Hypothalamus (tissue), 51 donors: ENCODE measurements at regions not wholly inside any gene's neighbourhood (a gene's known extent, or its start where the extent isn't known, plus 50 kb on each side); places are given as distances from the start of the nearest gene placed in this dataset.
"Not testable (repeated sequence)": the region's sequence is repeated elsewhere in the genome, so short reads cannot be mapped to it uniquely, and the experiment has no call there.

Source experiments
- DNase-seq, 51 donors: peaks; one replicate each; lab custom pipeline; 2025; lab: John Stamatoyannopoulos, UW

DNA sequence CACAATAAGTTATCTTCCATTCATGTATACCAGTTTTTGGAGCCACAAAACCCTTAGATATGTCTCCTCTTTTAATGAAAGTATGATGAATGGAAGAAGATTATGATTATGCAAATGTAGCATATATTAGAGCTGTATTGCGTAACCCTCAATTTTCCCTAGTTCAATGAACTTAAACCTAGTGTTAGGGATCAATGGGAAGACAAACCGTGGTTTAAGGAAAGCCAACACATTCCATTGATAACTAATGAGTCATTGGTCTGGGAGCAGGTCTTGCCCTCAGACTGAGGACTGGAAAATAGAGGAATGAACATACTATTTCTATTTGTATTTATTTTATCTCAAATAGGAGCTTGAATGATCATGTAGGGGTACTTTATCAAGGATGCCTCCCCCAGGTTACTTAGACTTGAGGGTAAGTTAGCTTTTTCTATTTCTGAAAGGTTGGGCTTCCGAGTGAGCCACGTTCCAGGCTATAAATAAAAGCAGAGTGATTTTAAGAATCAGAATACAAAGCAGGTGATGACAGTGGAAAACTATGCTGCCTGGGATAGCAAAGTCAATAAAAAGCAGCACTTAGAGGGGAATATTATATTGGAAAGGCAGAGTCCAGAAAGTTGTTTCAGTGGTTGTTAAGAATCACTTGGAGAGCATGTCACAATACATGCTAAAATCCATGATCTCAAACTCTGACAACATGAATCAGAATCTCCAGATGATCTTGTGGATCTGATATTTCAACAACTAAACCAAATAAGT is 356.0 kb downstream of the ADAM29 start:
- DNase-seq: no peak

DNA sequence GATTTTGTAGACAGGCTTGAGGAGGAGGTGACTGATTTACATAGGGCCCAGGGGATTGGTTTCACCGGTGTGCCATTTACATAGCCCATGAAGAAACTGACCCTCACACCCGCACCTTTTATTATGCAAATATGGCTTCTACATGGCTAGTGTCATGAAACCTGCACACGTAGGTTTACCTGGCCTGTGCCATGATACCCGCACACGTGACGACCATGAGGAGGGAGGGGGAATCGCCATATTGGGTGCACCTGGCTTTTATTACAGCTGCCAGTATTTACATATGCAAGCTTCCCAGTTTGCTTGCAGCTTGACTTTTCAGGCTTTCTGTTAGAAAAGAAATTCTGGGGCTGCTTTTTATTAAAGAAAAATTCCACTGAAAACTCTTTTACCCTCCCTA is 359.7 kb downstream of the ADAM29 start:
- DNase-seq: no peak

DNA sequence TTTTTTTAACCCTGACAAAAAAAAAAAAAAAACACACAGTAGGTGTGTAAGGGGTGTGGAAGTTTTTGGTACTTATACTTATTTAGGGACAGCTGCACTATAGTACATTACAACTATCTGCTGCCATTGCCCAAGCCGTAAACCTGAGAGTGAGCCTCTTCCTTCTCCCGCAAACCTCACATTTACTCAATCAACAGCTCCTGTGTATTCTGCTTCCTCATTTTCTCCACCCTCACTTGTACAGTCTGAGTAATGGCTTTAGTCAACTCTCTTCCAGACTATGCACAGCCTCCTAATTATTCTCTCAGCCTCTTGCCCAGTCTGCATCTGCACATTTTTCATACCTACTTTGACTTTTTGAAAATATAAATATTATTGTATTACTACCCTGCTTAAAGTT is 362.0 kb downstream of the ADAM29 start:
- DNase-seq: no peak

DNA sequence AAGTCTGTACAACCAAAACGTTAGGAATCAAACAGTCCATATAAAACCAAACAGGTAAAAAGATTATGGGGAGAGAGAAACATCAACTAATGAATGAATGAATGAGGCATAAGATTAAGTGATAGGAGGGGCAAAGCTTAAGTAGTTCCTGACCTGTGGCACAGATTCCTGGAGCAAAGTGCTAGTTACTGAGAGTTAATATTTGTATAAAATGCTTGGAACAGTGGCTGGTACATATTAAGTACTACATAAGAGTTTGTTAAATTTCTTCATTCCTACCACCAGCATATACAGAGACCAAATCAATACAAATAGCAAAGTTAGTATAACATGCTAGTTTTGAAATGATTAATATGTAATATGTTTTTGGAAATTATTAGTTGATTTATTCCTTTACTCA is 363.7 kb downstream of the ADAM29 start:
- no peak for DNase-seq

DNA sequence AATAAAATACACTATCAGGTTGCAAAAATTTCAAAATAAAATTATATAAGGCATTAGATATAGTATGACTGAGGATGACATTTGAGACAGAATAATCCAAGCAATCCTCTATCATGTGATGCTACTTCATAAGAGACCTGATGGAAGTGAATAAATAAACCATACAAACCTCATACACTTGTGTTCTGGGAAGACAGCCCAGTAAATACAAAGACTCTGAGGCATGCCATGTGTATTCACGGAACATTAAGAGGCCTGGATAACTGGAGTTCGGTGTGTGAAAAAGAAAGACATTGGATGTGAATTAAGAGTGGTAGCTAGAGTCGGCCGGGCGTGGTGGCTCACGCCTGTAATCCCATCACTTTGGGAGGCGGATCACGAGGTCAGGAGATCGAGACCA is 364.2 kb downstream of the ADAM29 start:
- no peak for DNase-seq

DNA sequence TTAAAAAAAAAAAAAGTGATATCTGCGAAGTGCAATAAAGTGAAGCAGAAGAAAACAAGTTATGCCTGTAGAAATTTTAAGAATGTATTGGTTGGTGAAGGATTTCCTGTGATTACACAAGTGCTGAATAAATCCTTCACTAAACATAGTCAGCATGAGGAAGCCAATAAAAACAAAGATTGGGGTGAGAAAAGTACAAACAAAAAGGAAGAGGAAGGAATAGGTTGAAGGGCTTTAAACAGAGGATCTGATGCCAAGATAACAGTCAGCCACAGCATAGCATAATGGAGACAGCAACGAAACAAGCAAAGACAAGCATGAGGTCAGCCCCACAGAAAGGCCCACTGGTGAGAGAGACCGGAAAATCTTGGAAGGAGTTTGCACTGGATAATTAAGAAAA is 372.2 kb downstream of the ADAM29 start:
- DNase-seq: no peak

DNA sequence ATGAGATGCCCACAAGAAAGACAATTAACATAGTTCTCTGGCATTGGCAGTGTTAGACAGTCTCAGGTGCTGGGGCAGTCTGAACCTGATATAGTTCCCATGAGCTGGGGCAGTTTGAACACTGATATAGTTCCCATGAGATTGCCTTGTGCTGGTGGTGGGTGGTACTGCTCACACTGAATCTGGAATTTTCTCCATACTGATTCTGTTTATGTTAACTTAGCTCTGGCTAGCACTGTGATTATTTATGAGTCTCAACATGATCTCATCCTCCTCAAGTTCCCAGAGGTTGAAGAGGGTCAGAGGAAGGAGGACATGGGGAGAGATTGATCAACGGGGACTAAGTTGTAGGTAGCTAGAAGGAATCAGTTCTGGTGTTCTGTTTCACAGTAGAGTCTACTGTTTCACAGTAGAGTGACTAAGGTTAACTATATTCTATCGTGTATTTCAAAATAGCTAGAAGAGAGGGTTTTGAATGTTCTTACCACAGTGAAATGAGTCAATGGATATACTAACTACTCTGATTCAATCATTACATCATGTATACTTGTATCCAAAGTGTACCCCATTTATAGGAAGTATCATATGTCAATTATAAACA is 379.9 kb downstream of the ADAM29 start:
- DNase-seq: no peak

DNA sequence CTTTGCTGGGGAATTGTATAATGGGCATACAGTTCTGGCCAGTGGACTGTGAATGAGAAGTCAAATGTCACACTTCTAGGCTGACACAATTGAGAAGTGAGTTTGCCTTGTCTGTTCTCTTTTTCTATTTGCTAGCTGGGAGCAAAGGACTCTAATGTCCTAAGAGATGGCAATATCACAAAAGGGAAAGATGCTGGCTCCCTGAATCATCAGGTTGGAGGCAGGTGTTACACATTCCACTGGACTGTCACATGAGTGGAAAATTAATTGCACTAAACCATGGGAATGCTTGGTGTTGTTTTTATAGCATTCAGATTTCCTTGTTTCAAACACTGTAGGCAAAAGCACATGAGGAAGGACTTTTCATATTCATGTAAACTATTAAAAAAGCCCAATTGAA is 388.3 kb downstream of the ADAM29 start:
- DNase-seq: no peak

DNA sequence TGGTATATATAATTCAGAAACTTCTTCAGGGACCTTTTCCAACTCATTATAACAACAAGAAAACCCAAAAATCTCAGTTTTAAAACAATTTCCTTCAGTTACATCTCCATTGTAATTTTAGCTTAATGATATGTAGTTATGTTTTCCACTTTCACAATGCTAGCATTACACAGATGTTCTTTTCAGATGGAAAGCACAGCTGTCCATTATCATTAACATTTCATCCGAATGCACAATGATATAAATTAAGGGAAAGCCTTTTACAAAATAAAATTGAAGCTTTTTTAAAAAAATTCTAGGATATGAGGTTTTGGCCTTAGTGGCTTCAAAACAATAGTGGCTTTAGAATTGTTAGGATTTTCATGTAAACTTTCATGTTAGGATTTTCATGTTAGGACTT is 389.2 kb downstream of the ADAM29 start:
- DNase-seq: no peak

DNA sequence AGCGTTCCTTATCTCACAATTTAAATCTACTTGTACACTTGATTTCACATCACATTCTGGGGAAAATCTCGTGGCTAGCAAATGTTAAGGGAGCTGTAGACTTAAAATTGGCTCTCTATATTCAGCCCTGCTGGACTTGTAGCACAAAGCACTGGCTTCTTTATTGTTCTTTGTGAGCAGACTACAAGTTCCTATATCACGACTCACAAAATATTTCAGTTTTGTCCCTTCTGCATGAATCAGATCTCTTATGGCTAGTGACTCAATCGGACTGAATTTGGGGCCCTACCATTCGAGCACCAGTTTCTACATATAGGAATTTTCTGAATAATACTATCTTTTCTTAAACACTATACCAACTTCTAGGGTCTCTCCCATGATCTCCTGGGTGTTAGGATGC is 390.1 kb downstream of the ADAM29 start:
- no peak for DNase-seq

DNA sequence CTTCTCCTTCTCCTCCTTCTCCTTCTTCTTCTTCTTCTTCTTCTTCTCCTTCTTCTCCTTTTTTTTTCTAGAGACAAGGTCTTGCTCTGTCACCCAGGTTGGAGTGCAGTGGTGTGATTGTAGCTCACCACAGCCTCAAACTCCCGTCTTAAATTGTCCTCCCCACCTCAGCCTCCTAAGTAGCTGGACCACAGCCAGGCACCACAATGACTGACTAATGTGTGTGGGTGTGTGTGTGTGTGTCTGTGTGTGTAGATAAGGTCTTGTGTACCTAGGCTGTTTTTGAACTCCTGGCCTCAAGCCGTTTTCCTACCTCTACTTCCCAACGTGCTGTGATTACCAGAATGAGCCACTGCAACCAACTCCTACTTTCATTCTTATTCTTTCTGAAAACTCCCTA is 390.9 kb downstream of the ADAM29 start:
- no peak for DNase-seq

DNA sequence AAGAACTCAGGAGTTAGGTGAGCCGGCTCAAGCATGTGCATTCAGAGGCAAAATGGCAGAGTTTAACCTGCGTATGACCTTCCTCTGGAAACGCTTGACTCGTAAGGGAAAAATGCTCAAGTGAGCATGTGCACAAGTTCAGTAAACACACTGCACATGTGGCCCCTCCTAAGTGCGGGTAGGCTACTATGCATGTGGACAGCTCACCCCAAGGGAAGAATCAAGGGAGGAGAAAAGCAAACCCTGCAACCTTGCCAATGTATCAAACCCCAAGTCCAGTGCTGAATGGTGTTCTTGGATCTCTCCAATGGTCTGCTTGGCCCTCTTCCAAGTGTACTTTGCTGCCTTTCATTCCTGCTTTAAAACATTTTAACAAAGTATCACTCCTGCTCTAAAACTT is 407.1 kb downstream of the ADAM29 start:
- DNase-seq: peak in 1 of 51 donors; percentile 3

DNA sequence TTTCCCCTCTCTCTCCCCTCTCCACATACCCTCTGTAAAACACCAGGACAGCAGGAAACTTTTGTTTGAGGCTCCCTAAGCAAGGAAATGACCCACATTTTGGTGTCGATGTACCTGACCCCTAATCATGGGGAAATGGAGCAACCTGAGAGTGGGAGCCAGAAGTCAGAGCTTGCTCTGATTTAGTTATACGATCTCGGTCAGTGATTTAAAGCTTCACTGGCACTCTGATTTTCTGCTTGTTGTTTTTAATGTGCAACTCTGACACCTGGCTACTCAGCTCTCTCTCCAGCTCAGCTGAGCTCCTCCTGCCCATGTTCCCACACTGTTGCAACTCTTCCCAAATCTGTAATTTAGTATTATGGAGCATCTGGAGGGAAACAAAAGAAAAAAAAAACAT is 408.6 kb downstream of the ADAM29 start:
- no peak for DNase-seq

DNA sequence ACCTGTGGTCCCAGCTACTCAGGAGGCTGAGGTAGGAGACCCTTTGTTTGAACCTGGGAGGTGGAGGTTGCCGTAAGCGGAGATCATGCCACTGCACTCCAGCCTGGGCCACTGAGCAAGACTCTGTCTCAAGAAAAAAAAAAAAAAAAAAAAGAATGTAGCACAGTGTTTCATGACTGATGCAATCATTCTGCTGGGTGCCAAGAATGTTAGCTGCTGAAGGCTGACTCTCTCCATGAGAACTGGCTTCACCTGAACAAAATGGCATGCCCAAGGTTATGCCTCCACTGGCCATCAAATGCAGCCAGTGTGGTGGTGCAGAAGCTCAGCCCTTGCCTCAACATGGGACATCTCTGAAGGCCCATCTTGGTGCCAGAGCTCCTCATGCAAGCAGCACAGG is 412.1 kb downstream of the ADAM29 start:
- no peak for DNase-seq

DNA sequence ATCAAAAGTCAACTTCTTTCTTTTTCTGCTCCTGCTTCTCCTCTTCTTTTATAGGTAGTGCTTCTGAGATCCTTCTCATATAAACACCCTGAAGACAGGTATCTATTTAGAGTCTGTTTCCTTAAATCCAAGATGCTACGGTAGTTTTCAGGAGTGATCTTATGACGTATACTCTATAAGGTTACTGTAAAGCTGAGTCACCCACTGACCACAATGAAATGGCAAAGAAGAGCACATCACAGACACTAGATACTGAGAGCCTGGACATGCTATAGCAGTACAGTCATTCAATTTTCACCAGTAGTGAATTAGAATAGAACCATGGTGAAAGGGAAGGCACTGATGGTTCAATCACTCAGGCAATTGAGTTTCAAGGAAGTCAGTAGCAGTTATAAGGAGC is 412.5 kb downstream of the ADAM29 start:
- DNase-seq: no peak

DNA sequence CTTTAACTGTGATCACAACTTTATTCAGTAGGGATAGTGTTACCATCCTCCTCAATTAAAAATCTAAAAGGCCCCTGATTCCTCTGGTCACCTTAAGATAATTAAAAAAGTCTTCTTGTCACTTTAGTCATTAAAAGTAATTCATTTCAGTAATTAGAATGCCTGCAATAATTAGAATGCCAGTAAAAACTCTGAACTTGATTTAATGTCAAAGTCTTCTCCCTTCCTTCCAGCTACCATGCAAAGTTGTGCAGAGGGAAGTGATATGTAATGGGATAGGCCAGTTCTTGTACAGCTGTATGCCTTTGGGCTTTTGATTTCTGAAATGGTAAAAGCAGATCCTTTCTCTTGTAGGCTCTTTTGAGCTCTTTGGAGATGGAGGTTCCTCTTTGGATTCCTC is 417.2 kb downstream of the ADAM29 start:
- no peak for DNase-seq

DNA sequence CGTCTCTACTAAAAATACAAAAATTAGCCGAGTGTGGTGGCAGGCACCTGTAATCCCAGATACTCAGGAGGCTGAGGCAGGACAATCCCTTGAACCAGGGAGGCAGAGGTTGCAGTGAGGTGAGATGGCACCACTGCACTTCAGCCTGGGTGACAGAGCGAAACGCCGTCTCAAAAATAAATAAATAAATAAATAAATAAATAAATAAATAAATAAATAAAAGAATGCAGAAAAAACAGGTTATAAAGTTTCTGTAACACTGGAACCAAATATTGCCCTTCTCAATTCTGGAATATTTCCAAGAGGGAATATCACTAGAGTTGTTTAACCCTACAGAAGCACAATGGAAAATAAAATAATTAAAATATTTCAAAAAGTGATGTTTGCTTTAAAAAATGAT is 418.4 kb downstream of the ADAM29 start:
- not testable (repeated sequence) for DNase-seq

DNA sequence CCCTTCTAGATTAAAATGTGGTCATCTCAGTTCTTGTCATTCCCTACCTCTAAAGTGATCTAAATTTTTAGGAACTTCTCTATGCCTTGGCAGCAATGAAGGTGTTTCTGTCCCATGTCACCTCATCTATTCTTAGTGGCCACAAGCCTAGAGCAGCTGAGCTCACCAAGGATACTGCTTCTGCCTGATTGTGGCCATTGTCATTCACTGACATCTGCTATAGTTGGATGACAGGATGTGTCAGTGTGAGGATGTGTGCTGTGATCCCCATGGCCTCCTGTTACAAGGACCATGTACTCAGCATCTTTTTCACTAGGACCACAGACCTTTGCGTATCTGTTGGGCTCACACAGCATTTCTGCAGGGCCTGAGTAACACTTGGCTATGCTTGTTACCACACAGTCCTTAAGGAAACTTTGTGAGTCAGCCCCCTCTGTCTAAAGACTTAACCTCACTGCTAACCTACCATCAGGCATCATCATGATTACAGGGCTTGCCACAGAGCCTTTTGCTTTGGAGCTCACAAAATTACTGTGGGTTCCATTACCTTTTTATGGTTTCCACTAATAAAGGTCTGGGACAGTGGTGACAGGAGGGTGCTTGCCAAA is 421.0 kb downstream of the ADAM29 start:
- no peak for DNase-seq

DNA sequence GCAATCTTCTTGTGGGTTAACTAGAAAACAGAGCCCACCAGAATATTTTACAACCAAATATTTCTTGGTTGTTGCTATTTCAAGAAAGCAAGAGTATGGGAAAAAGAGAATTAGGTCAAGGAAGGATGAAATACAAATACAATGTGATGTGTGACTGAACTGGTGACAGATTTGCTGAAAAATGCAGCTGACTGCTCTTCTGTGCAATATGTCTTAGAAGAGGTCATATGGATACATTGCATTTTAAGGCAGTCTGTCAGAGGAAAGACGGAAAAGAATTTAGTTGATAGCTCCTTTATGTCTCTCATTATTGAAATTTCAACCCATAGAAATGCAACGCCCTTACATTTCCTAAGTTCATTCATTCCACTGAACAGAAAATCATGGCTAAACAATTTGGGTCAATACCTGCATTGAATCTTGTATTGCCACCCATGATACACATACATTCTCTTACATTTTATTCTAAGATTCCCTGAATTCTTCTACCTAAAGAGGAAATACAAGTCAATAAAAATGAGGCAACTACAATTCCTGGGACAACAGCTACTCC is 423.1 kb downstream of the ADAM29 start:
- DNase-seq: no peak

DNA sequence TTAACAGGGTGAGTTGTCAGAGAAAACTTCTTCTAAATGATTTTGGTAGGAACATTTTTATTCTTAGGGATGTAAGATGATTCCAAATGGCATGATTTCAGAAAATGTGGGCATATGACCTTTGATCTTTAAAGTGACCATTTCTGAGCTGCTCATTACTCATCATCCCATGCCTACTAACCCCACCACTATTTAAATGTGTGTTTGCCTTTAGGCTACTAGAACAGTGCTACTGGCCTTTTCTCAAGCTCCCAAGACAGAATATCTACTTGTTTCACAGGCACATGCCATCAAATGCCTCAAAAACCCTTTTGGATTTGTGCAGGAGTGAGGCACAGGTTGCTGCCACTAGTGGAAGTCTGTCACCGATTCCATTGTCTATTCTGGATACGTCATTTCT is 428.2 kb downstream of the ADAM29 start:
- no peak for DNase-seq

DNA sequence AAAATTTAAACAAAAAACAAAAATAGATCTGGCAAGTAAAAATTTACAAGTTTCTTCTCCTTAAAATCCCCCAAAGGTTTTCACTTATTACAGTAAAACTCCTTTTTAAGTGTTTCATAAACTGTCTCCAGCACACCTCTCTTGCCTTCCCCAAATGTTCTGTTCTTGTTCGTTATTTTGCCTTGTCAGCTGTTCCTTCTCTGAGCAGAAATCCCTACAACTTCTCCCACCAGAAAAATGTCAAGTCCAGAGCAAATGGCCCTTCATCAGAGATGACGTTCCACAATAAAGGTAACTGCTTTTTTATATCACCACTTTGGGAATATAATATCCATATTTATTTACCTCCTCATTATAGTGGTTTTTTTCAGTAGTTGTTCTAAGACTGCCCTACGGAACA is 432.1 kb downstream of the ADAM29 start:
- DNase-seq: no peak

DNA sequence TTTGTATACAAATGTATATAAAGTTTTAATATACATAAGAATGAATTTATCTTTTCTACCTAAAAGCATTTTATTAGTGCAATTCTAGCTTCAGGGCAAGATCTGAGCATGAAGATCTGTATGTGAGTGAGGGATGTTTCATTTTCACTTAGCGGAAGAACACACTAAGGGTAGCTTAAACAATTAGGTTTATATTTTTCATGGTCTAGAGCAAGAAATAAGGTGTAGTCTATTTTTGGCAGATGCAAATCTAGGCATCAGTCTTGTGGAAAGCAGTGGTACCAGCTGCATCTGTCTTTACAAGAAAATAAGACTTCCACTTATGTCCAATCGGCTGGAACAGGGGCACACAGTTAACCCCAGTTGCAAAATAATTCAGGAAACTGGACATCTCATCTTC is 433.3 kb downstream of the ADAM29 start:
- no peak for DNase-seq
